Mesodermal cell (in vitro differentiated cells): ENCODE measurements at regions not wholly inside any gene's neighbourhood (a gene's known extent, or its start where the extent isn't known, plus 50 kb on each side); places are given as distances from the start of the nearest gene placed in this dataset.

ENCODE experiments used
- H3K27ac ChIP-seq: 2 replicates; pipeline ENCODE4 v1.7.0; 2013; ENCODE audit warnings: mild to moderate bottlenecking, low read depth, low read length, moderate library complexity; ENCODE audit not compliant: severe bottlenecking
- H3K36me3 ChIP-seq: 2 replicates; pipeline ENCODE4 v1.7.1; 2013; ENCODE audit warnings: mild to moderate bottlenecking, low read length, moderate library complexity; ENCODE audit not compliant: control insufficient read depth, insufficient read depth
- H3K4me1 ChIP-seq: one replicate; pipeline ENCODE4 v1.7.1; 2013; ENCODE audit warnings: mild to moderate bottlenecking, low read length; ENCODE audit not compliant: insufficient read depth, control insufficient read depth, poor library complexity, severe bottlenecking
- H3K4me3 ChIP-seq: 2 replicates; pipeline ENCODE4 v1.7.0; 2013; ENCODE audit warnings: low read length, control low read depth, mild to moderate bottlenecking; ENCODE audit not compliant: insufficient read depth, poor library complexity, severe bottlenecking; ENCODE audit errors: extremely low read depth
- H3K9me3 ChIP-seq: 2 replicates; pipeline ENCODE4 v1.7.1; 2013; ENCODE audit warnings: mild to moderate bottlenecking, low read length, moderate library complexity; ENCODE audit not compliant: control insufficient read depth
- WGBS, 2 experiments: methylation state at CpG; one replicate each; pipeline ENCODE4 v1.1.5; 2013; ENCODE audit warnings: missing lambda C conversion rate in 2 of 2; ENCODE audit not compliant: insufficient coverage in 2 of 2; 5-methylcytosine and 5-hydroxymethylcytosine counted together

GRCh38 chr21:25107708-25108107 is 499.6 kb downstream of the MRPL39 start:
- no peaks in the 10 kb centered on the region for H3K9me3 ChIP-seq
- no peak overlapping the region for H3K4me3 ChIP-seq
- H3K36me3 ChIP-seq, result no peaks in the 10 kb centered on the region
- H3K4me1 ChIP-seq, result peaks cover 10% of the 10 kb centered on the region
- peak overlapping the region; percentile 71 for H3K27ac ChIP-seq
- 80% methylated on average over 1 of the region's 3 CpGs; no CpG with 5 or more reads in 1 of the 2 experiments for WGBS, 2 experiments

DNA sequence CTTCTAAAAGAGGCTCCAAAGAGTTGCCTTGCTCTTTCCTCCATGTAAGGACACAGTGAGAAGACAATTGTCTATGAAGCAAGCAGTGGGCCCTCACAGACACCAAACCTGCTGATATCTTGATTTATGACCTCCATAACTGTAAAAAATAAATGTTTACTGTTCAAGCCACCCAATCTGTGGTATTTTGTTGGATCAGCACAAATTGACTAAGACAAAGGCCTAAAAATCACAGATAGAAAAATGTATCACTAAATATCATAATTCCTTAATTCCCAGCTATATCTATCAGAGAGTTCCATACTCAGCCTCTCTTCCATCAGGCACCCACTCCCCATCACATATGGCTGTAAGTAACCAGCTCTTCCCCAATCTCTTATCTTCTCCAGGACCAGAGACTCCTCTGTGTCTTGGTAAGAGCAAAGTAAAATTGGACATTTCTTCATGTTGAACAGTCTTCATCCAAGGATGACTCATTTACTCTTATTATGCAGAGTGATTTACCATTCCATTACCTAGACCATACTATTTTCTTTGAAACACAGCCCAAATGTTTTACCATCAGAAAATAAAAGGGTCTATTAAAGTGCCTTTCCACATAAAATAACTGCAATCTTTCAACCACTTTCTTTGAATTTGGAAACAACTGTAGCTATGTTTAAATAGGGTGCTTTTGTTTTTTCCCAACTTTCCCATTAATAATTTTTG is 503.6 kb downstream of the MRPL39 start:
- Histone ChIP-seq H3K27ac (no peak overlapping the region), H3K4me1 (peaks cover 10% of the 10 kb centered on the region), H3K4me3 (no peak overlapping the region), H3K9me3 (no peaks in the 10 kb centered on the region), H3K36me3 (no peaks in the 10 kb centered on the region)

DNA sequence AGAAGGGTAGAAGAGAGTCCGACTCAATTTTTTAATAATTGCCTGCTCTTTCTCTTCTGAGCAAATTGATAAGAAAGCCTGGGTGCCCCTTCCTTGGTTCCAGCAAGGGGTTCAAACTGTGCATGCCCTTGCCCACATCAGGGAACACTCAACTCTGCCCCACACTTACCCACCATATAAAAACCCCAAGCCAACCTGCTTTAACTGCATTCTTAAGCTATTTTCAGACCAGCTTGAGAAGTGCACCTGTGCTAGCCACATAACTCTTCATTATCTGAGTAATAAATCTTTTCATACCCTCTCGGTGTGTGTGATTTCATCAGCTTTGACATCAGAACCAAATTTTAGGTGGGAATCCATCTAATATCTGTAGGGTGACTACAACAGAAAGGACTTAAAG is 509.6 kb downstream of the MRPL39 start:
- WGBS, 2 experiments, result 100% methylated on average over 1 of the region's 2 CpGs; no CpG with 5 or more reads in 1 of the 2 experiments

DNA sequence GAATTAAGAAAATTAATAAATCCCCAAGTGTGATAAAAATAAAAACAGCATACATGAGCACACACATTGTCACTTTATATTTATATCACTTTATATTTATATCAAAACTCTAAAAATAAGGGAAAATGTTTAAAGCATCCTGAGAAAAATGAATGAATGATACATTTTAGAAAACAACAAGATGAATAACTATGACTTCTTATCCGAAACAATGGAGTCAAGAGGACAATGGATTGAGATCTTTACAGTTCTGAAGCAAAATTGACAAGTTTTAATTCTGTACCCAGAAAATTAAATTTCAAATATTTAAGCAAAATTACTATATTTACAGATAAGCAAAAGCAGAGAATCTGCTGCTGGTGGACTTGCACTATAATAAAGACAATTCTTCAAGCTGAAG is 512.6 kb downstream of the MRPL39 start:
- no CpG with 5 or more reads among the region's 1 CpG for WGBS, 2 experiments
- Histone ChIP-seq H3K4me3 (no peak overlapping the region), H3K36me3 (no peaks in the 10 kb centered on the region), H3K27ac (no peak overlapping the region), H3K4me1 (no peaks in the 10 kb centered on the region), H3K9me3 (no peaks in the 10 kb centered on the region)

More for the DNA sequence above, 509.6 kb downstream of the MRPL39 start:
- H3K4me1 ChIP-seq, result no peaks in the 10 kb centered on the region
- H3K4me3 ChIP-seq, result no peak overlapping the region
- H3K36me3 ChIP-seq, result no peaks in the 10 kb centered on the region
- H3K27ac ChIP-seq, result no peak overlapping the region
- H3K9me3 ChIP-seq, result no peaks in the 10 kb centered on the region

GRCh38 chr21:25092441-25093011 is 514.8 kb downstream of the MRPL39 start:
- Histone ChIP-seq H3K4me1 (no peaks in the 10 kb centered on the region), H3K36me3 (no peaks in the 10 kb centered on the region), H3K27ac (no peak overlapping the region), H3K4me3 (no peak overlapping the region), H3K9me3 (no peaks in the 10 kb centered on the region)
- 81 to 84% methylated on average over 5 of the region's 8 CpGs for WGBS, 2 experiments

- 80 to 100% methylated on average over 1 of the region's 4 CpGs for WGBS, 2 experiments
Observed at GRCh38 chr21:25081096-25081495, 526.2 kb downstream of the MRPL39 start.

GRCh38 chr21:25080661-25081060 is 526.6 kb downstream of the MRPL39 start:
- 100% methylated on average over 1 of the region's 1 CpG; no CpG with 5 or more reads in 1 of the 2 experiments for WGBS, 2 experiments
- Histone ChIP-seq H3K36me3 (no peaks in the 10 kb centered on the region), H3K4me3 (no peak overlapping the region), H3K9me3 (no peaks in the 10 kb centered on the region), H3K4me1 (no peaks in the 10 kb centered on the region), H3K27ac (no peak overlapping the region)

More at GRCh38 chr21:25081096-25081495, 526.2 kb downstream of the MRPL39 start:
- H3K4me1 ChIP-seq, result no peaks in the 10 kb centered on the region
- no peak overlapping the region for H3K4me3 ChIP-seq
- no peaks in the 10 kb centered on the region for H3K9me3 ChIP-seq
- H3K36me3 ChIP-seq, result no peaks in the 10 kb centered on the region
- H3K27ac ChIP-seq, result no peak overlapping the region

DNA sequence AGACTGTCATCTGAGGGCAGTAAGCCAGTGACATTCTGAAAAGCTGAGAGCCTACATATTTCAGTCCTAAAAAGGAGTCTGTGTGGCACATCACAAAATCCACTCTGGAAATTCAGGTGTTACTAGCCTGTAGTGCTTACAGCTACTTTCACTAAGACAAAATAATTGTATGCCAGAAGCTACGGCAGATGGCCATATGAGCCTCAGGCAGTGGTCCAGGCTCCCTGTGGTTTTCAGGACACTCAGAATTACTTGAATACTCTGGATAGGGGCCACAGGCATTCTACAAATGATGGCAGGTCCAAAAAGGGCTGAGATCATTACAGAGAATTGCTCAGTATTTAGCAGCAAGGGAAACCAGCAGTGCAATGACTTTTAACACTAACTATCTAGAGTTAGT is 527.1 kb downstream of the MRPL39 start:
- Histone ChIP-seq H3K36me3 (no peaks in the 10 kb centered on the region), H3K9me3 (no peaks in the 10 kb centered on the region), H3K4me3 (no peak overlapping the region), H3K27ac (no peak overlapping the region), H3K4me1 (no peaks in the 10 kb centered on the region)
- 100% methylated on average over 1 of the region's 1 CpG for WGBS, 2 experiments

DNA sequence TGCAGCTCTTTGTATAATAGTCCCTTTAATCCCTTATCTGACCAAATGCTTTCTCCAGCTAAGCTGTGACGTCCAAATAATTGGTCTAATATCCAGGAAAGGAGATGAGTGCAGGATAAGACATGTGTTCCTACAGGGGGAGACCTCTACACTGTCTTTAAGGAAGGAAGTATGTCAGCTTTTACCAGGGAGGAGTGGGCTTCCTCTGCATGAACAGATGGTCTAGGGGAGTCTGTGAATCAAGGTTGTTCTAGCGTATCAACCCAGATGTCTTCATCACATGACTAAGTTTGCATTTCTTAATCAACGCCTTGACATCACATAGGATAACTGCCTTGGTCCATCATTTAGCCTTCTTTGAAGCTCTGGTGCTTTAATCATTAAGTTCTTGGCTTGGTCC is 528.2 kb downstream of the MRPL39 start:
- H3K27ac ChIP-seq, result no peak overlapping the region
- H3K4me3 ChIP-seq, result no peak overlapping the region
- WGBS, 2 experiments, result 95 to 100% methylated on average over 2 of the region's 3 CpGs
- H3K4me1 ChIP-seq, result no peaks in the 10 kb centered on the region
- H3K9me3 ChIP-seq, result no peaks in the 10 kb centered on the region
- H3K36me3 ChIP-seq, result no peaks in the 10 kb centered on the region

GRCh38 chr21:25062061-25062460 is 545.2 kb downstream of the MRPL39 start:
- Histone ChIP-seq H3K4me1 (no peaks in the 10 kb centered on the region), H3K9me3 (no peaks in the 10 kb centered on the region)
- WGBS, 2 experiments, result 33% methylated on average over 1 of the region's 1 CpG; no CpG with 5 or more reads in 1 of the 2 experiments

GRCh38 chr21:25054689-25055088 is 552.6 kb downstream of the MRPL39 start:
- Histone ChIP-seq H3K27ac (no peak overlapping the region), H3K9me3 (no peaks in the 10 kb centered on the region), H3K4me3 (no peak overlapping the region), H3K4me1 (no peaks in the 10 kb centered on the region), H3K36me3 (no peaks in the 10 kb centered on the region)
- whole genome bisulfite sequencing, 2 experiments, result 60 to 100% methylated on average over 1 of the region's 2 CpGs

More at GRCh38 chr21:25062061-25062460, 545.2 kb downstream of the MRPL39 start:
- H3K36me3 ChIP-seq, result no peaks in the 10 kb centered on the region
- H3K4me3 ChIP-seq, result no peak overlapping the region
- peak overlapping the region; percentile 50 for H3K27ac ChIP-seq
